ENCODE measurements at regions not wholly inside any gene's neighbourhood (a gene's known extent, or its start where the extent isn't known, plus 50 kb on each side); places are given as distances from the start of the nearest gene placed in this dataset.

GRCh38 chr15:94683902-94684301 lies 452.5 kb downstream of the MCTP2 start:
- no peak for DNase-seq

- no peak for DNase-seq
Measured at GRCh38 chr15:94691169-94691568, 459.8 kb downstream of the MCTP2 start.

DNA sequence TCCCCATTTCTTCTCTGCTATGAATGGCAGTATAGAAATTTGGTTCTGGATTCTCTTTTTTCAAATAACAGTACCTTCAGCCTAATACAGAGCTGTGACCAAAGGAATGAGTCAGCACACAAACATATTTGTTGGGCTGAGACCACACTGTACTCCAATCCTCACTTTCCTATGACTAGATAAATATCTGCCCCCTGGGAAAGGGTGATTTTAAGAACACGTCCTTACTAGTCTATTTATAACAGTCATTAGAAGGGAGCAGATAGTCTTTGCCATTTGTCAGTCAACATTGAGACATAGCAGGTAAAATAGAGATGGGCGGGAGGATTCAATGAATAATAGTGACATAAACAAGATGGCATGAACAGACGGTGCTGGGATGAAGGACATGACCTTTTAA lies 461.3 kb downstream of the MCTP2 start:
- no peak for DNase-seq

- no peak for DNase-seq
Measured at GRCh38 chr15:94700211-94700610, 468.9 kb downstream of the MCTP2 start.

DNA sequence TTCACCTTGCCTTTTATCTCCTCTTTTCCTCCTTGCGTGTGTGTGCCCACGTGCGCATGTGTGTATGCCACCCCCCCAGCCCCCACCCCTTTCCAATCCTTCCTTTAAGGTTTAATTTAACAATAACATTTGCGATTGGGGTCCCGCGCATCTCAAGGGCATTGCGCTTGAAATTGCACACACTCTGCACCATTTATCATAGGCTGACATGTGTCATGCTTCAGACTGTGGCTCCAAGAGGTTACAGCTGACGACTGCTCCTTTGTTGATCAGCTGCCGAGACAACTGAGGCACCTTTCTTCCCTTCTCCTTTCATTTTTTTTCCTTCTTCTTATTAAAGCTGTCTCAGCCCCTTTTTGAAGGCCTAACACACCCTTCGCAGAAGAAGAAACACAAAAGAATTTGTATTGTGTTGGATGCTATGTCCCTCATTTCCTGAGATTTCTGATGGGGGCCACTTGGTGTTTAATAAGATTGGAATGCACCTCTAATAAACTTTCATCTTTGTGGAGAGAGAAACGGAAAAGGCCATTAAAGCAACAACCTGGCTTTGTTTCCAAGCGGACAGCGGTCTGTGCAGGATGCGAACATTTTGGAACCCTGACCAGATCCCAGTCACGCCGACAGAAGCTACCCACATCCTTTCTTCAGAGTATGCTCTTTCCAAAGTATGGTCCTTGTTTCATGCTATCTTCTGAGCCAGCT lies 470.1 kb downstream of the MCTP2 start:
- DNase-seq, result no peak

DNA sequence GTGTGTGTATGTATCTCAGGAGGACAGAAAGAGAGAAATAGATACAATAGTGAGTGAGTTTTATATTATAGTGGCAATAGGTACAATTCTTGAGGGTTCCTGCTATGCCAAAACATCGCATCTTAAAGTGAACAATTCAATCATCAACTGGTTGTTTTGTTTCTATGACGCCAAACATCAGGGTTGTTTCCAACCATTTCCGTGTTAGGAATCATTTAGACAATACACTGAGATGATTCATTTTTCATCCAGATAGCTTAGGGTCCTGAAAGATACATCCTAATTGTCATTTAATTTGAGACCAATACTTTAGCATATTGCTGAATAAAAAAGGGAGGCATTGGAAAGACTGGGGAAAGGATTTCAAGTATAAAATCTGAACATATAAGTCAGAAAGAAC lies 472.2 kb downstream of the MCTP2 start:
- no peak for DNase-seq

DNA sequence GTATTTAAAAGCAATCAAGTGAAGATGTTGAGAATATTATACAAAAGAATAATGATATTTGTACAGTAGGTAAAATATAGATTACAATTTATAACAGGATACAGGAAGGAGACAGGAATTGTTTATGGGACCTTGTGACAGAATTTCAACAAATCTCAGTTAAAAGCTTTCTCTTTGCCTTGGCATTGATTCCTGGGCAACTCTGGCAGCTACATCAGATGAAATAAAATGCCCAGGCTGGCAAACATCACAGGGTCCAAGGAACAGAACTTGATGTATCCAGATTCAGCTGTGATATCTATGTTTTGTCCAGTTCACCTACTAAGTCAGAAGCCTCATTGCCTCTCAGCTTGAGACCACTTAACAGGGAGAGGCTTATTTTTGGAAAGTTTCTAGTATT lies 473.1 kb downstream of the MCTP2 start:
- DNase-seq, result no peak

DNA sequence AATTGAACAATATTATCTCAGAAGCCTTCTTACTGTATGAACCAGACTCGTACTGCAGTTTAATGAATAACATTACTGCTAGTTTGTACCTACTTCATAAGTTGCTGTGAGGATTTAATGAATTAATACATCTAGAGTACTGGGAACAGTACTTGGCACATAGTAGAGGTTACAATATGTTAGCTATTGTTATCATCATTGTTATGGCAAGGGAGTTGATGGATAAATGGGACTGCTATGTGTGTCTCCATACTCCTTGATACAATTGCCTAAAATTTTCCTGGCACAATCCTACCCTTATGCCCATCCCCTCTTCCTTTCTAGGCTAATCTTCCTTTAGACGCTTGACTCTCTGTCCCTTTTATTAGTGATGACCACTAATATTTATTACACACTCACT lies 473.6 kb downstream of the MCTP2 start:
- no peak for DNase-seq

- DNase-seq, result no peak
Measured at GRCh38 chr15:94709319-94709718, 478.0 kb downstream of the MCTP2 start.

GRCh38 chr15:94722024-94722636 lies 490.8 kb downstream of the MCTP2 start:
- no peak for DNase-seq

DNA sequence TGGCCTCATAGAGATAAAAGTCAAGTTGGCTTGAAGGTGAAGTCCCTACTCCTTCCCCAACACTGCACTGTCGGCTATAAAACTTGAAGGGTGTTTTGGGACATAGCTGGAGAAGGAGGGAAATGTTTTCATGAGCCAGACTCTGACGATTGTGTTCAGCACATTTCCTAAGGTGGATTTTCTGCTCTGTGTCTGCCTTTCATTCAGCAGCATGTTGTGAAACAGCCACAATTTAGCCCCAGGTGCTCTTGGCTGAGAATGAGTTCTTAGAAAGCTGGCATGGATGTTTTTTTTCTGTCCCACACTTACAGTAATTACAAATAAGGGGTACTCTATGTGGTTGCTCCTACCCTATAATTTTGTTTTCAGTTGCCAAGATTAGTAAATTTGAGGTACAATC lies 492.4 kb downstream of the MCTP2 start:
- no peak for DNase-seq

DNA sequence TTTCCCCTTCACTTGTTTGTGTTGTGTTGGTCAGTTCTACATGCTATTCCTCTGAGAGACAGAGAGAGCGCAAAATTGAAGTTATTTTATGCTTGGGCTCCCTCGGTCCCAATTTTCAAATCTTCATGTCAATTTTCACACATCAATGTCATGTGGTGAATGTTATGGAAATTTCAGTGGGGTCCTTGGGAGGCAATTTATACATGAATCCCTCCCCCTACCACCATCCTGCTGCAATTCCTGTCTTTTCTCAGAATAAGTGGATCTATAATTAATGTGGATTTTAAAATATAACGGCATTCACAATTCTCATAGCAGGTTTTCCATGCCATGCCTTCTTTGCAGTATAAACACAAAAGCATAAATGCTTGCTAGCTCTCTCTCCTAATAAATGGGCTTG lies 499.9 kb downstream of the MCTP2 start:
- DNase-seq, result no peak

- DNase-seq, result no peak
Measured at GRCh38 chr15:94734460-94734859, 503.1 kb downstream of the MCTP2 start.

- DNase-seq, result no peak
Measured at GRCh38 chr15:94736236-94736635, 504.9 kb downstream of the MCTP2 start.

GRCh38 chr15:94739639-94740038 lies 508.3 kb downstream of the MCTP2 start:
- no peak for DNase-seq

DNA sequence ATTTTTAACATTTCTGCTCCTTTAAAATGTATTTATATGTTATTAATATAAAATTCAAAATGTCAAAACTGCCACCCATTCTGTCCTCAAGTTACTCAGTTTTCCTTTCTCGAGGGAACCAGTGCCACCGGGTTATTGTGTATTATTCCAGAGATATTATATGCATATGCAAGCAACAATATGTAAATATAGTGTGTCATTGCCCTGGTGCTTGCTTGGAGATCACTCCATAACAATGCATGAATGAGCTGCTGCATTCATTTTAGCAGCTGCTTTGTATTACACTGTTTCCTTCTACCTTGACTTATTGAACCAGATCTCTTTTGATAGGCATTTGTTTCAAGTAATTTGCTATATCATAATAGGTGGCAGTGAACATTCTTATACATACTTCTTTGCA lies 509.1 kb downstream of the MCTP2 start:
- no peak for DNase-seq

GRCh38 chr15:94743668-94744067 lies 512.3 kb downstream of the MCTP2 start:
- DNase-seq, result no peak

GRCh38 chr15:94744080-94744793 lies 512.9 kb downstream of the MCTP2 start:
- DNase-seq, result no peak

DNA sequence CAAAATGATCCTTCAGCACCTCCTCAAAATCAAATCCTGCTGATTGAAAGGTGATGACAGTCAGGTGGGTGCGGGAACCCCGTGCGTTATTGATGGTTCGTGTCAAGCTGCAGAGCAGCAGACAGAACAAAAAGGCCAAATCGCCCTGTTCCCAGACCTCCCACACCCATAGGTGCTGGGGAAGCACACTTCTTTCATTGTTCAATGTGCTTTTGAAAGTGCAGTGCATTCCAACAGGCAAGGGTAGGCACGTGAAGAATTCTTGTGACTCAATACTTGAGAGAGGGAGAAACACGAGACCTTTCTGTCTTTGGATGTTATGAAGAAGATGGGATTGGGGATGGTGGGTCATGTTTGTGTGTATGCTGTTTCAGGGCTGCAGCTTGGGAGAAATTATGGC lies 514.0 kb downstream of the MCTP2 start:
- DNase-seq, result no peak

- no peak for DNase-seq
Measured at GRCh38 chr15:94747510-94747909, 516.1 kb downstream of the MCTP2 start.

GRCh38 chr15:94749811-94750617 lies 518.7 kb downstream of the MCTP2 start:
- DNase-seq, result no peak

- no peak for DNase-seq
Measured at GRCh38 chr15:94760348-94760747, 529.0 kb downstream of the MCTP2 start.

GRCh38 chr15:94761574-94761973 lies 530.2 kb downstream of the MCTP2 start:
- no peak for DNase-seq

GRCh38 chr15:94769089-94769488 lies 537.7 kb downstream of the MCTP2 start:
- DNase-seq, result no peak
